BJ (cell line): ENCODE measurements at regions not wholly inside any gene's neighbourhood (a gene's known extent, or its start where the extent isn't known, plus 50 kb on each side); places are given as distances from the start of the nearest gene placed in this dataset.

ENCODE experiments used
- CTCF ChIA-PET: fragments of 350-600 bp; formaldehyde crosslinking; extraction: SDS; loops from one replicate; lab custom pipeline; 2021; ENCODE audit warnings: antibody characterized with exemption, inconsistent platforms; lab: Yijun Ruan, JAX
- POLR2A ChIA-PET: fragments of 300-600 bp; sonication (Branson Sonifier 250); formaldehyde crosslinking; extraction: SDS; loops from one replicate; lab custom pipeline; 2021; ENCODE audit warnings: antibody characterized with exemption; lab: Charles Lee
- DNase-seq: peaks from one replicate; pipeline ENCODE4 v3.0.0-alpha.2; 2011; ENCODE audit warnings: low read depth
- H3K27me3 ChIP-seq: 2 replicates; pipeline ENCODE4 v1.6.0; 2011; ENCODE audit warnings: low read length; ENCODE audit not compliant: control insufficient read depth, insufficient read depth
- H3K36me3 ChIP-seq: 2 replicates; pipeline ENCODE4 v1.5.1; 2011; ENCODE audit warnings: low read length; ENCODE audit not compliant: control insufficient read depth, insufficient read depth
- H3K4me3 ChIP-seq: 2 replicates; pipeline ENCODE4 v1.5.1; 2011; ENCODE audit warnings: low read depth, mild to moderate bottlenecking, control low read depth, low read length
- CTCF ChIP-seq: IDR thresholded peaks from 2 replicates; pipeline ENCODE4 v1.5.1; 2011; ENCODE audit warnings: low read depth, mild to moderate bottlenecking, control low read depth, inconsistent platforms, low read length, moderate library complexity; ENCODE audit not compliant: insufficient read depth

DNA sequence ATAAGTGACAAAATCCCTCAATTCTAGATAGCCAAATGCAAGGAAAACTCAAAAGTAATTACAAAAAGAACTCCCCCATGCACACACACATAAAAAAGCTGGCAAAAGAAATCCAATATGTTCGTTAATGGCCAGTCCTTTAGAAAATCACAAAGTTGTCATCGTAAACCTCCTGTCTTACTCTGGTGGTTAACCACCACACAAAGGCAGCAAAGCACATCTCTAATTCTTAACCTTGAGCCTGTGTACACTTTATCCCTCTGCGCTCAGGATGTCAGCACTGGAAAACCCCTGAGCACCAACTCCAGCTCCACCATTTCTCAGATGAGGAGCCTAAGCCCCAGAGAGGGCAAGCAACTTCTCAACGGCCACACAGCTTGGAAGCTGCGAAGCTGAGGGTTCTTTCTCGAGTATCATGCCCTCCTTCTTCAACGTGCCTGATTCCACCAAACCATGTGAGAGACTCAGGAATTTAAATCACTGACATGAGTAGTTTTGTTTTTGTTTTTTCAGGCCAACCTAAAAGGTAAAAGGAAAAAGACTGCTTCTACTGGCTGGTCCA lies 72.5 kb downstream of the C16orf95 start:
- no peak for TF ChIP-seq CTCF
- no peaks in the 10 kb centered on the region for H3K36me3 ChIP-seq
- CTCF ChIA-PET: interaction anchor here (0.7 to 1.6 kb wide), 4 partner anchors 8 to 161 kb away, joined by 3 read pairs; no protein-coding TSS in a partner anchor
- no peak for DNase-seq
- H3K4me3 ChIP-seq: no peak overlapping the region
- POLR2A ChIA-PET: no interaction called here
- no peaks in the 10 kb centered on the region; the same call in 1 of the 2 replicates for H3K27me3 ChIP-seq

GRCh38 chr16:87245511-87245910 lies 71.7 kb downstream of the C16orf95 start:
- Histone ChIP-seq H3K27me3 (no peaks in the 10 kb centered on the region; the same call in 1 of the 2 replicates), H3K4me3 (no peak overlapping the region), H3K36me3 (no peaks in the 10 kb centered on the region)
- DNase-seq: no peak
- no peak for TF ChIP-seq CTCF
- ChIA-PET POLR2A (no interaction called here), CTCF (interaction anchor here (0.6 to 1.4 kb wide), 4 partner anchors 9 to 168 kb away, joined by 3 to 6 read pairs (median 4); no protein-coding TSS in a partner anchor)

DNA sequence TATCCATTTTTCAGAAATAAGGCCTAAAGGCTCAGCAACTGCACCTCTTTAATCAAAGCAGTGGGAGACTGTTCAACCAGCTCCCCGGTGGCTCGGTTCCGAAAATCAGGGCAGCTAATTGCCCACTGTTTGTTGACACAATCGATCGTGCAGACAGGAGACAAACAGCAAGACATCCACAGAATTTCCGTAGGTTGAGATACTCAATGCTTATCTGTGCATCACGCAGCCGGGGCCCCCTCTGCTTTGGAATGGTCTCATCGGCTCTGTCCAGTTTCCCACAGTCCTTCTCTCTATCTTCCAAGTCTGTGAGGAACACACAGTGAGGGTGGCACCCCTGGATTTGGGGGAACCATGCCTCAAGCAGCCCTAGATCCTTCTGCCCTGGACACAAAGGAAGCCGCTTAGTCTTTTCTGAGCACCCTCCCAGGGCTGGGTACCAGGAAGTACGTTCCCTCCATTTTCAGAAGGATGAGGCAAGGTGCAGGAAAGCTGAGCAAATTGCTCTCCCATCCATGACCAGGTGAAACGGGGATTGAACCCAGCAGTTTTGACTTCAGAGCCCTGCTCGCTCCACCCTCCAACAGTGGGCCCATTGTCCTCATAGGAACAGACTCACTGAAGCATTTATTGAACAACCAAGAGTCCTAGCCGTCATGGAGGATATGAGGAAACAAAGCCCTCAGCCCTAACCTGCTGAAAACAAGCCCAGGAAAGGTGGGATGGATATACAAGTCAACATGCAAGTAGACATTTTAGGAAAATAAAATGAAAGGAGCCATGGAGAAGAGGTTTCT lies 70.7 kb downstream of the C16orf95 start:
- Histone ChIP-seq H3K4me3 (no peak overlapping the region), H3K36me3 (no peaks in the 10 kb centered on the region), H3K27me3 (no peaks in the 10 kb centered on the region; the same call in 1 of the 2 replicates)
- ChIA-PET POLR2A (no interaction called here), CTCF (interaction anchor here (1.4 kb wide), 1 partner anchor 12 kb away, joined by 6 read pairs; no protein-coding TSS in a partner anchor)
- no peak for DNase-seq
- no peak for TF ChIP-seq CTCF

DNA sequence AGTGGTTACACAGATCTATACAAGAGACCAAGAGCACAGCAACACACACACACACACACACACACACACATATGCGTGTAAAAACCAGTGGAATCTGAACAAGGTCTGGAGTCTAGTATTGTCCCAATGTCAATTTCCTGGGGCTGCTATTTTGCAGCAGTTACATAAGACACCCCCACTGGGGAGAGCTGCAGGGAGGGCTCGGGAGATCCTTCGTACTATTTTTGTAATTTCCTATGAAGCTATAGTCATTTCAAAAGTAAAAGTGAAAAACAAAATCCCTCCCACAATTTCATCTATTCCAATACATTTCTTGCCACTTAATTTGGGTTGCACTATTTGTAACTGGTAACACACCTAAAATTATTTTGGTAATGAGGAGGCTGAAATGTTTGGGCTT lies 68.5 kb downstream of the C16orf95 start:
- Histone ChIP-seq H3K36me3 (no peaks in the 10 kb centered on the region), H3K4me3 (no peak overlapping the region), H3K27me3 (no peaks in the 10 kb centered on the region; the same call in 1 of the 2 replicates)
- POLR2A ChIA-PET: interaction anchor here (0.7 kb wide), 1 partner anchor 254 kb away, joined by 3 read pairs; no protein-coding TSS in a partner anchor
- CTCF ChIA-PET: interaction anchor here (0.6 to 0.8 kb wide), 2 partner anchors 149 to 178 kb away, joined by 3 read pairs; no protein-coding TSS in a partner anchor
- no peak for DNase-seq
- TF ChIP-seq CTCF: no peak

DNA sequence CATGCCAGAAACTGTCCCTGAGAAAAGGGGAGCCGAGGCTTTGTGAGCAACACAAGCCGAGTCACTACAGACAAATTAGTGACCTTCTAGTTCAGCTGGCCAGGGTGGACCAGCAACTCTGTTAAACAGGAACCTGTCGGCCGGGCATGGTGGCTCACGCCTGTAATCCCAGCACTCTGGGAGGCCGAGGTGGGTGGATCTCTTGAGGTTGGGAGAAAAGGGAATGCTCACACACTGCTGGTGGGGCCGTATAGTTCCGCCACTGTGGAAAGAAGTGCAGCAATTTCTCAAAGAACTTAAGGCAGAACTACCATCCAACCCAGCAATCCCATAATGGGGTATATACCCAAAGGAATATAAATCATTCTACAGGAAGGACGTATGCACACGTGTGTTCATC lies 67.8 kb downstream of the C16orf95 start:
- Histone ChIP-seq H3K36me3 (no peaks in the 10 kb centered on the region), H3K27me3 (no peaks in the 10 kb centered on the region; the same call in 1 of the 2 replicates), H3K4me3 (no peak overlapping the region)
- ChIA-PET CTCF (no interaction called here), POLR2A (no interaction called here)
- TF ChIP-seq CTCF: no peak
- DNase-seq: no peak
